Upper lobe of left lung (tissue), 4 donors: ENCODE measurements at regions not wholly inside any gene's neighbourhood (a gene's known extent, or its start where the extent isn't known, plus 50 kb on each side); places are given as distances from the start of the nearest gene placed in this dataset.

Experiments
- CTCF ChIP-seq, 6 experiments: fragments of 450-650 bp in 4 of 6; fragments of 200-600 bp in 2 of 6; sonication (generic) in 2 of 6; IDR thresholded peaks; one replicate each; pipeline ENCODE4 v1.5.1; 2016 to 2019; ENCODE audit warnings: antibody characterized with exemption in 6 of 6
- EP300 ChIP-seq, 4 donors: sonication (generic); formaldehyde crosslinking; IDR thresholded peaks; one replicate each; pipeline ENCODE4 v1.5.1; 2017; ENCODE audit warnings: antibody characterized with exemption in 4 of 4, control low read depth in 2 of 4

- TF ChIP-seq CTCF (IDR thresholded peaks at IDR 0.05), result no peak
- TF ChIP-seq EP300 (IDR thresholded peaks at IDR 0.05), result no peak
These were observed 133.8 kb downstream of the TMEM174 start for GRCh38 chr5:73306741-73307275.
